GM04504 (cell line): ENCODE measurements at regions not wholly inside any gene's neighbourhood (a gene's known extent, or its start where the extent isn't known, plus 50 kb on each side); places are given as distances from the start of the nearest gene placed in this dataset.

Experiments used
- DNase-seq: peaks from one replicate; pipeline ENCODE4 v3.0.0-alpha.2; 2012; ENCODE audit warnings: low read depth

DNA sequence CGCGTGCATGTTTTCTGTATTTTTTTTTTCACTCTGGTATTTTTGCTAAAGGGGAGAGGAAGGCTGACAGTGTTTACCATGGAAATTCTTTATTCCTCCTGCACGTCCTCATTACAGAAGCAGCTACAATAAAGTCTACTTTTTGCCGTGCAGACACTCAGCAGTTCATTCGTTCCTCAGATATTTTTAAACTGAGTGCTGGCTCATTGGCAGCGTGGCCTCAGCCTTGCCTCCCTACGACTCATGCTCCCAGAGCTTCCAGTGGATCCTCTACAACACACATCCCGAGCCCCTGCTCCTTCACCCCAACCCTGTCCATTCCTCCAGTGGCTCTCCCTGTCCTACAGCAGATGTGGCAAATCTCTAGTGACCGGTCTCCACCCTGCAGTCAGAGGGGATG, 239.2 kb upstream of the ZMIZ1 start:
- no peak for DNase-seq

DNA sequence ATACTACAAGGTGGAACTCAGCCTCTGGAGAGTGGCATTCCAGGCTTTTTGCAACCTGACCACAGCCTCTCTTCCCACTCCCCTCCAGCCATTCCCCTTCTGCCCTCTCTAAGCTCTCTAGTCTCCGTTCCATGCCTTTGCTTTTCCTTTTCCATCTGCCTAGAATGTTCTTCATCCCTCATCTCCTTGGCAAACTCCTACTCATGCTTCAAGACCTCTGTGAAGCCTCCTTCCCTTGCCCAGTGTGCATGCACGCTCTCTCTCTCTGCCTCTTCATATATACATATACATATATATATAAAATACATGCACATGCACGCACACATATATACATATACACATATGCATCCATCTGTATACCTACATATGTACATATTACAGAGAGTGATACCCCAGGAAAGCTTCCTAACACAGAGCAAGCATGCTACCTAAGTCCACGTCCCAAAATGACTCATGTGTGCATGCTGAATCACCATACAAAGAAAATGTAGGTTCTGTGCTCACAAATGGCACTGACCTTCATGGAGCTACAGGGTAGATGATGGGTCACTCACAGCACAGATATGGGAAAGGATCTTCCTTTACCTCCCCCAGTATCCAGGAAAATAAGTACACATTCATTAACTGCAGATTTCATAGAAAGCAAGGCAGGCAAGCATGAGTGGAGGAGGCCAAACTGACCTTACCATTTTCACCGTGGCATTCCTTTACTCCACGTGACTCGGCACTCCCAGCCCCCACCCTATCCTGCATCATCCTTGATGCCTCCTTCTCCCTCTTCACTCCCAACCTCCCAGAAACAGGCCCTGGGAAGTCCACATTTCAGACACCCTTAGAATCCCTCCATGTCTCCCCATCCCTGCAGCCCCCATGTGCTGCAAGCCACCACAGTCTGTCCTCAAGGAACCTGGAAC, 238.4 kb upstream of the ZMIZ1 start:
- no peak for DNase-seq

DNA sequence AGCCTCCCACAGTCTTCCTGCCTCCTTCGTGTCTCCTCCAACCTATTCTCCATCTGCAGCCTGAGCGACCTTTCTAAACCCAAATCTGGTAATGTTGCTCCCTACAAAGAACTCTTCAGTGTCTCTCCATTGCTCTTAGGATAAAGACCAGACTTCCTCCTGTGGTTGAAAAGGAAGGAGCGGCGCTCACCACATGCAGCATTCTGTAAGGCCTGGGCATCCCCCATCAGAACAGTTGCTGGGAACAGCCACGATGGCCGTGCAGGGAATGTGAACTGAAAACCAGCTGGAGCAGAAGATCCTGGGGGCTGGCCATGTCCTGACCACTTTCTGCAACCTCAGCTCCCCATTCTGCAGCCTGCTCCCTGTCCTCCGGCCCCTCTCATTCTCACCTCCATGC, 237.8 kb upstream of the ZMIZ1 start:
- no peak for DNase-seq

DNA sequence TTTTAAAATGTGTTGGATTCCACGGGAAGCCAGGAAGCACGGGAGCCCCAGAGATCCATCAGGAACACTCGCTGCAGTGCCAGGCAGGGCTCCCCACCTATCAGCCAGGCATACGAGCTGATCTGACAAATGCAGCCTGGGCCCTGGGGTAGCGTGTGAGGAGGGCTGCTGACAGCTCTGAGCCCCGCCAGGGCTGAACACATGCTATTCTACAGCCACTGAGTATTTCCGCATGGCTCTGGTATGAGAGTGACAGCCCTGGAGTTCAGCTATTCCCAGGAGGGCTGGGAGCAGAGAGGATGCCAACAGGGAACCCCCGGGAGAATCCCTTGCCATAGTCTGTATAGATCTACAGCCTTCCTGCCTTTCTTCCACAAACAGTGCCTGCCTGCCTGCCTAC, 237.3 kb upstream of the ZMIZ1 start:
- DNase-seq, result peak; percentile 16

DNA sequence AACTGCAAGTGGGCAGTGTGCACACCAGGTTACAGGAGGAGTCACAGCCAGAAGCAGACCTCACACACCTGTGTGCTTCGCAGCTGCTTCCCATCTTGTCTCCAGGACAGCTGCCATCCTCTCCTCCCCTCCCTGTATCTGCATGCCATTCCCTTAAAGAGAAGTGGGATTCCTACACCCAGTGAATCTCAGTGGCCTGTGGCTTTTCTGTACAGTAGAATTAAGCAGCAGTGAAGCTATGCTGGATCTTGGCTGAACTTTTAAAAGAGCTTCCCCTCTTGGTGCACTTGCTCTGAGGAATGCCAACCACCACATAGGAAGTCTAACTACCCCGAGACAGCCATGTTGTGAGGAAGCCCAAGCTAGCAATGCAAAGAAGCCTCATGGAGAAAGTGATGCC, 236.5 kb upstream of the ZMIZ1 start:
- DNase-seq, result no peak

DNA sequence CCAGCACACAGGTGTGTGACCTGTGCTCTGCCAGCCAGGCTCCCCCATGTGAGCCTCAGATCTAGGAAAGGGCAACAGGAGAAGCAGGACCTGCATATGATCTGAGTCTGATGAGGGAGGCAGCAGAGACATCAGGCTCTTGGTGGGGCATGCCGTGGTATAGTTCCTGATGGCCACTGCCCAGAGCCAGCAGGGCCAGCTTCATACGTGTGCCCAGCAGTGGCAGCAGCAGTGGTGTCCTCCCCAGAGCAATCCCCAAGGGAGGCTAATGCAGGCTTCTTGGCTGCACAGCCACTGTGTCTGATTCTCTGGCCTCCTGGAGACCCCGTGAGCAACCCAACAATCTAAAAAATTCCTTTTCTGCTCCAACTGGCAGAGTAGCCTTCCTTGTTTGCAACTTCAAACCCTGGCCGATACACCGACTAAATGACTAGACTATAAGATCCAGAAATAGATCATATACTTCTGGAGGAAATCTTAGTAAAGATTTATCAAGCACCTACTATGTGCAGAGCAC, 230.6 kb upstream of the ZMIZ1 start:
- no peak for DNase-seq

DNA sequence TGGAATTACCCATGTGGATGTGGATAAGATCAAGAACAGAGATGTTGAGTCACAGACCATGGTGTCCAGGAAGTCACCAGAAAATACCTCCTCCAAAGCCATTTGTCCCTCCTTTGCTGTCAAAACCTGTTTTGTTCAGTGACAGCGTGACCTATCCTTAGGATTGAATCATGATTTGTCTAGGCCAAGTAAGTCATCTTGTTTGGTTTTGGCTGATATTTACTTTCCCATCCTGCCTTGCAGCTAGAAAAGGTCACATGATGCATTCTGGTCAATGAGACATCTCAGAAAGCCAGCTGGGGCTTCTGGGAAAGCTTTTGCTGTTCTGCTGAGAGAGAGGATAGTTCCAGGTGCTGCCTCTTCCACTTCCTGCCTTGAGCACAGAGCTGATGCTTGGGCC, 225.3 kb upstream of the ZMIZ1 start:
- DNase-seq, result no peak

DNA sequence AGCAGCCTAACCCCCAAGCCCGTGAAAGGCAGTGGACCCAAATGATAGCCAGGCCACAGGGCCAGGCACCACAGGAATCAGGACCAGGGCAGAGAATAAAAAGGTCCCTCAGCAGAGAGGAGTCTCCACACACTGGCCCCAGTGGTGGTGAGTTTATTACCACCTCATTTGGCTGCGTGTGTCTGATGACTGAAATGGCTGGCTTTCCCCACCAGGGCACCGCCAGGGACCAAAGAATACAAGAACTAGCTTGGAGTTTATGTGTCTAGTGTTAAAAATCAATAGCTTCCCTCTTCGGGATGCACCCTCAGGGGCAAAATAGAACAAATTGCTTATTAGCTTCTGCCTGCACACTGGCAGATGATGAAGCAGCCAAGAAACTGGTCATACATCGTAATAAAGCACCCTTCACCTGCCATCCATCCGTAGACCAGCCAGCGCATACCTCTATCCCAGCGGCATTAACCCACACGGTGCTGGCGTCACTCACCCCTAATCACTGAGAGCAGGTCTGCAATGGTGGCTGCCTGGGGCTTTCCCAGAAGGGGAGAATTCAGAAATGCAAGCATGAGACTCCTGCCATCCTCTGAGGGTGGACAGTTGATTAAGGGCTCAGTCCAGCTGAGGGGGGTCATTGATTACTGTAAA, 223.7 kb upstream of the ZMIZ1 start:
- DNase-seq, result no peak

DNA sequence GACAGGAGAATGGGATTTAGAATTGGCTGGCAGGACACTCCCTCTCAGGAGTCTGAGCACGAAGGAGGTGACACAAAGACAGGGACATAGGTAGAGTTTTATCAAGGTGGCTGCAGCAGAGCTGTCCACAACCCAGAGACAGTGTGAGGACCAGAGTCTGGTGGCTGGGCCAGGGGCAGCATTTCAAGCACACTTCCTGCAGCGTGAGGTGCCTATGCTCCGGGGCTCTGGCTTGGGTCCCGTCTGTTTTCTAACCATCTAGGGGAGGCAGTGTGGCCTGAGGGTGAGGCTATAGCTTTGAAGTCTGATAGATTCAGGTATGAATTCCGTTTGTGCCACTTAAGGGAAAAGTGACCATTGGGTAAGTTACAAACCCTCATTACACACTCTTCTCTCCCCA, 222.7 kb upstream of the ZMIZ1 start:
- no peak for DNase-seq

DNA sequence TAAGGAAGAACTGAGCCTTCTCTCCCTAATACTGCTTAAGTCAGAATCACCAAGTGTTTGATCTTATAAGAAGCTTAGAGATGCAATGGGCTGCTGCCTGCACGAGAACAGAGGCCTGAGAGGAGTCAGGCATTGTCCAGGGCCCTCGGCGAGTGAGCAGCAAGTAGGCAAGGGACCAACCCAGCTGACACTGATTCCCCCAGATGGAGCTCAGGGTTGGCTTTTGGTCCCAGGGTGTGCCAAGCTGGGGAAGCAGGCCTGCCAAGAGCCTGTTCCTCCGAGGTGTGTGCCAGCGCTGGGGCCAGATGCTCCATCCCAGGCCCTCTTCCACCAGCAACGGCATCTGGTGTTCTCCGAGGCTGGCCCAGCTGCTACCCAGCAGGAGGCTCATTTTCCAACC, 222.0 kb upstream of the ZMIZ1 start:
- no peak for DNase-seq

DNA sequence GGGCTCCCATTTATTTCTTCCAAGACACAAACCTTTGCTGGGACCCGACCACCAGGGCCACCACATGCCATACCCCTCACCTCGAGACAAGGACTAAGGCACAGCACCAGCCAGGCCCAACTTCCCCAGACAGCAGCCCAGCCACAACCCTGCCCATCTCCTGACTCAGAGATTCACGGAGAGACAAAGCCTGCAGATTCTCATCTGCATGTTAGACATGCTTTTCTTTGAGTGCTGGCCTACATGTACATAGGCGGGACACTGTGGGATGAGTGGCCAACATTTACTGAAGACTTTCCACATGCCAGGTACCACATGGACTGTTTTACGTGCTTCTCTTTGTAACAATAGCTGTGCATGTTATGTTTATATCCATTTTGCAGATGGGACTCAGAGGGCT, 221.3 kb upstream of the ZMIZ1 start:
- DNase-seq, result no peak

DNA sequence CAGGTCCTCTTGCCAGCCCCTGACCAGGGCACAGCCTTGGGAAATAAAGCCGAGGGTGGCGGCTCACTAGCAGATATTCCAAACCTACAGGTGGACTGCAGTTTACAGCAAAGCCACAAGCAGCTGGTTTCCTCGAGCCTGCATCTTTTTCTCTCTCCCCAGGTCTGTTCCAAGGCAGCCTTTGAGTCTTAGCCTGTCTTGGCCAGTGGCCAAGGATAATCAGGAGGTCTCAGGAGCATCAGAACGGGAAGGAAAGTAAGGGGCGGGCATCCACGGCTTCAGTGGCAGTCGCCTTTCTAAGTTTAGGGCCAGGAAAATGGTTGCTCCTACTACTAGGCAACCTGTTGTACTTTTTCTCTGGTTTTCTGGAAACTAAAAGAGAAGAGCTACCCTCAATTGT, 219.7 kb upstream of the ZMIZ1 start:
- DNase-seq, result no peak

DNA sequence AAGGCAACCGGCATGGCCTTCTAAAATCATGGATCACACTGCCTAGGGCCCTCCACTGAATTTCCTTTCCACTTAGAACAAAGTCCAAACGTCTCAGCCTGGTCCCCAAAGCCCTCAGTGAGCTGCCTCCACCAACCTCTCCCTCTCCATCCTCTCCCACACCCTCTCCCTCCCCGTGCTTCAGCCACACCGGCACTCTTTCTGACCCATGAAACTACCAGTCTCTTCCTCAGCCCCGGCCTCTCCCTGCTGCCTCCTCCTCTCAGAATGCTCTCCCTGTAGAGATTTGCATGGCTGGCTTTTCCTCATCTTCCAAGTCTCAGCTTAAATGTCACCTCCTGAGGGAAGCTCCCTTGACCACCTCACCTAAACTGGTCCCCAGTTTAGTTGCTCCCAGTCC, 219.0 kb upstream of the ZMIZ1 start:
- no peak for DNase-seq

DNA sequence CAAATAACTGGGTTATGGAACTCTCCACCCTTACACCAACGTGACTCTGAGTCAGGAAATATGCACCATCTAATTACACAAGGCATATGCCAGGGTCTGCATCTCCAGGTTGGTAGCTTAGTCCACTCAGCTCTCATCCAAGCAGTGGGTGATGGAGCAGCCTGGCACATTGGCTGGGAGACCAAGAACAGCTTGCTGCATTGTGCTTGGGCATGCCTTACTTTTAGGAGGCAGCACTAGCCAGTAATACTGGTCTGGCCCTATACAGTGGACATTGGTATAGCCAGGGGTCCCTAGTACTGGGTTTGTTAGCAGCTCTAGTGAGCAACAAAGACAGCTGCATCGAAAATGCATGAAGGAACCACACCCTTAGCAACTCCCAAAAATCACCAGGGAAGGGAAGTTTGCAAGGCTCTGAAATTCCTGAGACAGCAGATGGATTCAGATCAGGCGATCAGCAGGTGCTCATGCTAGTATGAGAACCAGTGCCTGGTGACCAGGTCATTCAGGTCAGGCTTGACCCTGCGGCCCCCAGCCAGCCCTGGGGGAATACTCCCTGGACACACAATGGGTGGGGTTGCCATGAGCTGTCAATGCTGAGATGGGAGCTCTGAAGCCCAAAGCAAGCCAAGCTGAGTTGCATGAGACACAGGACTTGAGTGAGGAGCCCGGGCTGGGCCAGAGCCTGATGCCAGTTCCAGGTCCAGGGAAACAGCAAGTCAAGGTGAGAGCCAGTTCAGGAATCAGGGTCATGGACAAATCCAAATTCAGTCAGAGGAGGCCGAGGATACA, 217.9 kb upstream of the ZMIZ1 start:
- no peak for DNase-seq

DNA sequence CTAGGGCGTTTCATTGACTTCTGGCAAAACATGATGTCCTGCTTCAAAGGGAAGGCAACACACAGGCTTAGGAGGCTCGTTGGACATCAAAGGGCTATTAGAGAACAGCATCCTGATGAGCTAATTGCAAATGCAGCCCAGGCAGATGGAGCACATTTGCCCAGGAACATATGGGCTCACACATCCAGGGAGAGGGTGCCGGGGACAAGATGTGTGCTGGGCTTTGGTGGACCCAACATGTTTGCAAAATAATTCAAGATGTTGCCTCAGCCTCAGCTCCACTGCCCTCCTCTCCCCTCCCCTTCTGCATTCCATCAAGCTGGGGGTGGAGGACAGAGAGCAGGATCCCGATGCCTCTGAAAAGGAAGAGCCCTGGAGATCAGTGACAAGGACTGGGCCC, 217.1 kb upstream of the ZMIZ1 start:
- peak; percentile 31 for DNase-seq

DNA sequence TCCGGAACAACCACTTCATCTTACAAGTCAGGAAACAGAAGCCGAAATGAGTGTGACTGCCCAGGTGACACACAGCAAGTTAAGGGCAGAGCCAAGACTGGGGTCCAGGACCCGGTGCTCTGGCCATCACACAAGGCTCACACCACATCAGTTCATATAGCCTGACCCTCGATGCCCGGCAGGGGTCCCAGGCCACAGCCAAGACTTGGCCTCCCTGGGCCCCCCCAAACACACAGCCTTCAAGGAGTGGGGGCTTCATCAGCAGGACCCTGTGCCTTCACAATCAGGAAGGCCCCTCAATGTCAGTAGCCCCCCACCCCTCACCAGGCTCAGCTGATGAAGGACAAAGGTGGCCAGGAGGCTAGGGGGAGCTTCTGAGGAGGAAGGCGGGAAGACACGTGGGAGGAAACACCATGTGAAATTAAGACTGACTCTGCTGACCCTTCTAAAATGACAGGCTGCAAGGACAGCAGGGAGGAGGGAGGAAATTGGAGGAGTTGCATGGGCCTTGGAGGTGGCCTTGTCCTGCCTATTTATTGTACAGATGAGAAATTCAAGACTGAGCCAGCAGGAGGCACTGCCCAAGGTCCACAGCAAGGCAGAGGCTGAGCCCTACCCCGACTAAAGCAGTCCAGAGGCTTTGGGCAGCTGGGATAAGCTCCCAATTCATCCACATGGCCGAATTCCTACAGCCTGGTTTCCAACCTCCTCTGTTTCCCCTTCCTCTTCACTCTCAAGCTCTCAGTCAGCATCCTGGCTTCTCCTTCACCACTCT, 216.1 kb upstream of the ZMIZ1 start:
- no peak for DNase-seq

DNA sequence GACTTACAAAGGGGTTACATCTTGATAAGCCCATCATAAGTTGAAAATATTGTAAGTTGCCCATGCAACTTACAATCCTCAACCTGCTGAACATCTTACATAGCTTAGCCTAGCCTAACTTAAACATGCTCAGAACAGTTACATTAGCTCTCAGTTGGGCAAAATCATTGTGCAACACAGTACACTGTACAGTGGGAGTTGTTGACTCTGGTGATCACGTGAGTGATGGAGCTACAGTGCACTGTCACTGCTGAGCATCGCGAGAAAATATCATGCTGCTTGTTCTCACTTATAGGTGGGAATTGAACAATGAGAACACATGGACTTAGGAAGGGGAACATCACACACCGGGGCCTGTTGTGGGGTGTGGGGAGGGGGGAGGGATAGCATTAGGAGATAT, 214.9 kb upstream of the ZMIZ1 start:
- no peak for DNase-seq

DNA sequence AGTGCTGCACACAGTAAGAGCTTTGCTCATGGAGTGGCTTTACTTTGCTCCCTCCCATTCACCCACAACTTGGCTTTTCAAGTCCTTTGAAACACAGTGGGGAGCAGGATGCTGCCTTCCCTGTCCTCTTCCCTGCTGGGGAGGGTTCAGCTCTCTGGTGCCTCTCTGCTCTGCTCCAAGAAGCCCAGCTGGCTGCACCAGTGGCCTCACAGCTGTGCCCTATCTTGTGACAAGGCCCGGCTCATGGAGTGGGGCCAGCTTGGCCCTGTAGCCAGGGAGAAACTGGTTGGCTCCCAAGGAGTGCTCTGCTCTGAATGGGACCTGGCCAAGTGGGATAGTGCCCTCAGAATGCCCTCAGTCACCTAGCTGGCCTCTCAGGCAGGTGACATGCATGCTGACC, 212.3 kb upstream of the ZMIZ1 start:
- no peak for DNase-seq

DNA sequence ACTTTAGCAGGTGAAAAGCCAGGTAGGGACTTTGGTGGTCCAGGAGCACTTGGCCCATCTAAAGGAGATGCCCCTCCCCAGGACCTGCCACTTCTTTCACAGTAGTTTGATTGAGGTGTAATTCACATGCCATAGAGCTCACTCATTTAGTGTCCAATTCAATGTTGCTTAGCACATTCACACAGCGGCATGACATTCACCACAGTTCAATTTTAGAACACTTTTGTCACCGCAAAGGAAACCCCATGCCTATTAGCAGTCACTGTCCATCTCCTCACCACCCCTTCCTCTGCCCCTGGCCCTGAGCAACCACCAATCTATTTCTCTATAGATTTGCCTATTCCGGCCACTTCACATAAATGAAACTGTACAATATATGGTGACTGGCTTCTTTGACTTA, 211.6 kb upstream of the ZMIZ1 start:
- DNase-seq, result no peak

DNA sequence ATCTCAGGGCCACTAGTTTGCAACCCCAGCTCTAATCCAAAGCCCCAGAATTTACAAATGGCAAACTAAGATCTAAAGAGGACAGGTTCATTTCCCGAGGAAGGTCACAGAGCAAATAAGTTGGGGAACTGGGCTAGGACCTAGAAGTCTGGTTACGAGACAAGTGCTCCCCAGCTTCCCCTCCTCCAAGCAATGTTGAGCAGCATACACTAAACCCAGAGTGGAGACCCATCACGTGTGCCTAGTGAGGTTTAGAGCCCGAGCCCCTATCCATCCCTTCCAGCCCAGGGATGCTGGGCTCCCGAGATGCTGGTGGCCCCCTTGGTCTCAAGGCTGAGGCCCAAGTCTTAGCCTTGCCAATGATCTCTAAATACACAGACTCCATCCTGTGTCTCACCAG, 209.5 kb upstream of the ZMIZ1 start:
- DNase-seq, result no peak

DNA sequence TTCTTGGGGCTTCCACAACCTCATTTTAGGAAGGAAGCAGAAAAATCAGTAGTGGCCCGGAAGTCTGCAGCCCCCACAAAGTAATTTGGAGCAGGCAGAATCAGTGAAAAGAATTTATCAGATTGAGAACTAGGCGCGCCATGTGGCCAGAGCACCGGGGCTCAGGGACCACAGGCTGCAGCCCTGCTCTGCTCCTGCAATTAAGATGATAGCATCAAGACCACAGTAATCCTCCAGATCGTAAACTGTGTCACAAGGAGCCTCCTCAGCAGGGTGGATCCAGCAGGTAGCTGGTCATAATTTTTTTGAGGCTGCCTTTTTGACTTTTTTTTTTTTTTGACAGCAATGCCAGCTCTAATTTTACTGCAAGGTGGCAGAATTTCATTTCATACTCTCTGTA, 209.0 kb upstream of the ZMIZ1 start:
- DNase-seq, result no peak
